ENCODE measurements at regions not wholly inside any gene's neighbourhood (a gene's known extent, or its start where the extent isn't known, plus 50 kb on each side); places are given as distances from the start of the nearest gene placed in this dataset.
"Not testable (repeated sequence)": the region's sequence is repeated elsewhere in the genome, so short reads cannot be mapped to it uniquely, and the experiment has no call there.

DNA sequence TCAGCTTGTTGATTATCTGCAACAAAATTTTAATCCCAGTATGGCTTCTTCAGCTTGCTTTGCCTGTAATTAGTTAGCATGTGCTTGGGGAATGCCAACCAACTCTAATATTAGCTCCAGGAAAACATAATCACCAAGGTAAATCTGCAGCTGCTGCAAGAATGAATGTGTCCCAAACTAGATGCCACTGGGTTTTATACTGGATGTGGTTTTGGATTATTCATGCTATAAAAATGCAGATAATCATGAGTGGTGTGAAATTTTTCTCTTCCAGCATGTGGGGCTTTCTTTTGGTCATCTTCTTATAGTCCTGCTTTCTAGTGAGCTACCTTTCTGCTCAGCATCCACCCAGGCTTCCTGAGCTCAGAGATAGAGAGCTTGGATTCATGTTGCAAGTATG, 295.9 kb upstream of the CASK start:
- H3K27ac ChIP-seq, result no peak overlapping the region
- intact Hi-C loops (cut with DNase I; ENCODE audit: low total_unique reads), result no loop called here
- no peaks in the 10 kb centered on the region for H3K4me1 ChIP-seq
- peaks cover 0 to 48% of the 10 kb centered on the region in 2 donors for H3K27me3 ChIP-seq
- no peaks in the 10 kb centered on the region for H3K36me3 ChIP-seq
- no peaks in the 10 kb centered on the region for H3K9me3 ChIP-seq
- no peak for TF ChIP-seq POLR2A (IDR thresholded peaks at IDR 0.05)
- no peak for TF ChIP-seq POLR2AphosphoS5 (IDR thresholded peaks at IDR 0.05)
- TF ChIP-seq, protein P1, sequence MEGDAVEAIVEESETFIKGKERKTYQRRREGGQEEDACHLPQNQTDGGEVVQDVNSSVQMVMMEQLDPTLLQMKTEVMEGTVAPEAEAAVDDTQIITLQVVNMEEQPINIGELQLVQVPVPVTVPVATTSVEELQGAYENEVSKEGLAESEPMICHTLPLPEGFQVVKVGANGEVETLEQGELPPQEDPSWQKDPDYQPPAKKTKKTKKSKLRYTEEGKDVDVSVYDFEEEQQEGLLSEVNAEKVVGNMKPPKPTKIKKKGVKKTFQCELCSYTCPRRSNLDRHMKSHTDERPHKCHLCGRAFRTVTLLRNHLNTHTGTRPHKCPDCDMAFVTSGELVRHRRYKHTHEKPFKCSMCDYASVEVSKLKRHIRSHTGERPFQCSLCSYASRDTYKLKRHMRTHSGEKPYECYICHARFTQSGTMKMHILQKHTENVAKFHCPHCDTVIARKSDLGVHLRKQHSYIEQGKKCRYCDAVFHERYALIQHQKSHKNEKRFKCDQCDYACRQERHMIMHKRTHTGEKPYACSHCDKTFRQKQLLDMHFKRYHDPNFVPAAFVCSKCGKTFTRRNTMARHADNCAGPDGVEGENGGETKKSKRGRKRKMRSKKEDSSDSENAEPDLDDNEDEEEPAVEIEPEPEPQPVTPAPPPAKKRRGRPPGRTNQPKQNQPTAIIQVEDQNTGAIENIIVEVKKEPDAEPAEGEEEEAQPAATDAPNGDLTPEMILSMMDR (IDR thresholded peaks at IDR 0.05), result no peak
- no peak for DNase-seq (ENCODE audit: low spot score in 2 of 2)
- no peak overlapping the region for H3K4me3 ChIP-seq

- H3K4me3 ChIP-seq, result no peak overlapping the region
- peaks cover 0 to 7% of the 10 kb centered on the region in 2 donors for H3K9me3 ChIP-seq
- H3K36me3 ChIP-seq, result no peaks in the 10 kb centered on the region
- DNase-seq (ENCODE audit: low spot score in 2 of 2), result no peak
- no peaks in the 10 kb centered on the region for H3K4me1 ChIP-seq
- peaks cover 0 to 7% of the 10 kb centered on the region in 2 donors for H3K27me3 ChIP-seq
- H3K27ac ChIP-seq, result no peak overlapping the region
- TF ChIP-seq POLR2A (IDR thresholded peaks at IDR 0.05), result no peak
- no peak for TF ChIP-seq POLR2AphosphoS5 (IDR thresholded peaks at IDR 0.05)
- intact Hi-C loops (cut with DNase I; ENCODE audit: low total_unique reads), result no loop called here
These were observed 272.2 kb upstream of the CASK start for GRCh38 chrX:42195506-42195905.

DNA sequence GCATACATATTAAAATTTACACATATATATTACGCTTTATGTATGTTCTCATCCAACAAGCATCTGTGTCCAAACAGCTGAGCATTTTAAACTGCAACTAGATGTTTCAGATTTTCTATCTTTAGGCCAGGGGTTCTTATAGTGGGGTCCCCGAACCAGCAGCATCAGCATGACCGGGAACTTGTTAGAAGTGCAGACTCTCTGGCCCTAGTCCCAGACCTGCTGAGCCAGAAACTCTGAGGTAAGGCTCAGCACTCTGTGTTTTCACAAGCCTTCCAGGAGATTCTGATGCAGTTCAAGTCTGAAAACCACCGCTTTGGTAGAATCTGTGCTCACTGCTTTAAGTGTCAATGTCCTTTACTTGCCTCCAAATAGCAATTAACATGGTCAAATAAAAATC, 266.2 kb upstream of the CASK start:
- no peak for DNase-seq (ENCODE audit: low spot score in 2 of 2)
- intact Hi-C loops (cut with DNase I; ENCODE audit: low total_unique reads), result no loop called here
- TF ChIP-seq, protein P1 (IDR thresholded peaks at IDR 0.05), result no peak
- TF ChIP-seq POLR2AphosphoS5 (IDR thresholded peaks at IDR 0.05) (no peak), POLR2A (IDR thresholded peaks at IDR 0.05) (no peak)
- Histone ChIP-seq H3K4me3 (no peak overlapping the region), H3K27ac (no peak overlapping the region), H3K9me3 (peaks cover 0 to 7% of the 10 kb centered on the region in 2 donors), H3K27me3 (peaks cover 0 to 34% of the 10 kb centered on the region in 2 donors), H3K36me3 (no peaks in the 10 kb centered on the region), H3K4me1 (no peaks in the 10 kb centered on the region)

- DNase-seq (ENCODE audit: low spot score in 2 of 2), result no peak
- Histone ChIP-seq H3K36me3 (no peaks in the 10 kb centered on the region), H3K27me3 (peaks cover 0 to 41% of the 10 kb centered on the region in 2 donors), H3K4me3 (no peak overlapping the region), H3K4me1 (no peaks in the 10 kb centered on the region), H3K9me3 (peaks cover 0 to 7% of the 10 kb centered on the region in 2 donors), H3K27ac (no peak overlapping the region)
- intact Hi-C loops (cut with DNase I; ENCODE audit: low total_unique reads), result no loop called here
- TF ChIP-seq, protein P1 (IDR thresholded peaks at IDR 0.05), result no peak
- no peak for TF ChIP-seq POLR2A (IDR thresholded peaks at IDR 0.05)
- TF ChIP-seq POLR2AphosphoS5 (IDR thresholded peaks at IDR 0.05), result no peak
These were observed 265.4 kb upstream of the CASK start for GRCh38 chrX:42188730-42189129.

GRCh38 chrX:42176789-42177188, 253.4 kb upstream of the CASK start:
- no peak overlapping the region for H3K4me3 ChIP-seq
- TF ChIP-seq POLR2AphosphoS5 (IDR thresholded peaks at IDR 0.05) (no peak), POLR2A (IDR thresholded peaks at IDR 0.05) (no peak)
- TF ChIP-seq, protein P1 (IDR thresholded peaks at IDR 0.05), result no peak
- no peak overlapping the region for H3K27ac ChIP-seq
- no peaks in the 10 kb centered on the region for H3K9me3 ChIP-seq
- no peaks in the 10 kb centered on the region for H3K4me1 ChIP-seq
- H3K27me3 ChIP-seq, result peaks cover 0 to 32% of the 10 kb centered on the region in 2 donors
- intact Hi-C loops (cut with DNase I; ENCODE audit: low total_unique reads), result no loop called here
- DNase-seq (ENCODE audit: low spot score in 2 of 2), result no peak
- no peaks in the 10 kb centered on the region for H3K36me3 ChIP-seq

GRCh38 chrX:42175843-42176242, 252.5 kb upstream of the CASK start:
- no peaks in the 10 kb centered on the region for H3K4me1 ChIP-seq
- TF ChIP-seq POLR2A (IDR thresholded peaks at IDR 0.05) (no peak), POLR2AphosphoS5 (IDR thresholded peaks at IDR 0.05) (no peak)
- TF ChIP-seq, protein P1 (IDR thresholded peaks at IDR 0.05), result no peak
- H3K27ac ChIP-seq, result no peak overlapping the region
- H3K27me3 ChIP-seq, result peaks cover 0 to 24% of the 10 kb centered on the region in 2 donors
- DNase-seq (ENCODE audit: low spot score in 2 of 2), result no peak
- H3K4me3 ChIP-seq, result no peak overlapping the region
- intact Hi-C loops (cut with DNase I; ENCODE audit: low total_unique reads), result no loop called here
- no peaks in the 10 kb centered on the region for H3K36me3 ChIP-seq
- H3K9me3 ChIP-seq, result no peaks in the 10 kb centered on the region

DNA sequence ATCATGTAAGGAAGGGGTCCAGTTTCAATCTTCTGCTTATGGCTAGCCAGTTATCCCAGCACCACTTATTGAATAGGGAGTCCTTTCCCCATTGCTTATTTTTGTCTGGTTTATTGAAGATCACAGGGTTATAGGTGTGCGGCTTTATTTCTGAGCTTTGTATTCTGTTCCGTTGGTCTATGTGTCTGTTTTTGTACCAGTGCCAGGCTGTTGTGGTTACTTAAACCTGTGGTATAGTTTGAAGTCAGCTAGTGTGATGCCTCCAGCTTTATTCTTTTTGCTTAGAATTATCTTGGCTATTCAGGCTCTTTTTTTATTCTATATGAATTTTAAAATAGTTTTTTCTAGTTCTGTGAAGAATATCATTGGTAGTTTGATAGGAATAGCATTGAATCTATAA, 234.6 kb upstream of the CASK start:
- H3K27ac ChIP-seq; H3K4me3 ChIP-seq; H3K4me1 ChIP-seq; H3K27me3 ChIP-seq; DNase-seq (ENCODE audit: low spot score in 2 of 2); H3K36me3 ChIP-seq; intact Hi-C loops (cut with DNase I; ENCODE audit: low total_unique reads): not testable (repeated sequence)
- H3K9me3 ChIP-seq, result peaks cover 3 to 24% of the 10 kb centered on the region in 2 donors
